H1 (cell line): ENCODE measurements at regions not wholly inside any gene's neighbourhood (a gene's known extent, or its start where the extent isn't known, plus 50 kb on each side); places are given as distances from the start of the nearest gene placed in this dataset.

Experiments
- CTCF ChIA-PET: fragments of 300-600 bp; sonication (Branson Sonifier 250); formaldehyde crosslinking; loops from one replicate; lab custom pipeline; 2021; ENCODE audit not compliant: partially characterized antibody; lab: Charles Lee
- POLR2A ChIA-PET: fragments of 300-600 bp; sonication (Branson Sonifier 250); formaldehyde crosslinking; loops from one replicate; lab custom pipeline; 2021; ENCODE audit warnings: inconsistent platforms; ENCODE audit not compliant: partially characterized antibody; lab: Charles Lee
- DNase-seq, 2 experiments: peaks; one replicate each; pipeline versions ENCODE4 v3.0.0 to v3.0.0-alpha.2; 2010 to 2022; ENCODE audit warnings: low spot score in 2 of 2, low read depth in 1 of 2, mixed read lengths in 1 of 2
- FAIRE-seq: peaks from 2 replicates; lab custom pipeline; 2011; peaks lifted over from hg19 to GRCh38; lab: Jason Lieb, UNC
- H2AFZ ChIP-seq: 2 replicates; pipeline ENCODE4 v1.8.1; 2012; ENCODE audit warnings: low read length, inconsistent platforms
- H2AK5ac ChIP-seq: 2 replicates; pipeline ENCODE4 v1.6.1; 2013; ENCODE audit warnings: low read depth, low read length
- H2BK120ac ChIP-seq: replicated peaks from 2 replicates; pipeline ENCODE3; 2013; ENCODE audit warnings: low read depth, low read length, inconsistent platforms
- H2BK12ac ChIP-seq: 2 replicates; pipeline ENCODE4 v1.6.1; 2013; ENCODE audit warnings: low read depth, low read length
- H2BK15ac ChIP-seq: 2 replicates; pipeline ENCODE4 v1.6.1; 2013; ENCODE audit warnings: low read length
- H2BK20ac ChIP-seq: 2 replicates; pipeline ENCODE4 v1.6.1; 2013; ENCODE audit warnings: low read length
- H2BK5ac ChIP-seq: 2 replicates; pipeline ENCODE4 v1.6.1; 2013; ENCODE audit warnings: low read depth, low read length
- H3K14ac ChIP-seq: 2 replicates; pipeline ENCODE4 v1.6.1; 2013; ENCODE audit warnings: inconsistent platforms; ENCODE audit not compliant: insufficient read length
- H3K18ac ChIP-seq: 2 replicates; pipeline ENCODE4 v1.6.1; 2013; ENCODE audit warnings: low read length; ENCODE audit errors: extremely low read depth
- H3K23ac ChIP-seq: 2 replicates; pipeline ENCODE4 v1.6.1; 2013; ENCODE audit warnings: inconsistent platforms; ENCODE audit not compliant: insufficient read length
- H3K23me2 ChIP-seq: 2 replicates; pipeline ENCODE4 v1.6.1; 2013; ENCODE audit warnings: low read depth, low read length
- H3K27ac ChIP-seq: 2 replicates; pipeline ENCODE4 v1.6.1; 2011; ENCODE audit warnings: low read depth, low read length, inconsistent platforms
- H3K27me3 ChIP-seq, 4 experiments: replicated peaks in 1 of 4; 1 replicate in 1 of 4; 2 replicates in 3 of 4; pipeline versions ENCODE4 v1.6.1 to v1.8.1; 2011 to 2013; ENCODE audit warnings: low read length in 3 of 4, mild to moderate bottlenecking in 3 of 4, inconsistent platforms in 2 of 4, mixed read lengths in 2 of 4, moderate library complexity in 1 of 4; ENCODE audit not compliant: control insufficient read depth in 3 of 4, insufficient read depth in 3 of 4; ENCODE audit errors: extremely low read depth in 1 of 4
- H3K36me3 ChIP-seq, 4 experiments: 2 replicates each; pipeline versions ENCODE4 v1.6.1 to v1.8.1; 2011 to 2013; ENCODE audit warnings: mild to moderate bottlenecking in 4 of 4, low read length in 3 of 4, moderate library complexity in 2 of 4, control low read depth in 1 of 4, inconsistent platforms in 1 of 4; ENCODE audit not compliant: insufficient read depth in 4 of 4, control insufficient read depth in 2 of 4
- H3K4ac ChIP-seq: replicated peaks from 2 replicates; pipeline ENCODE3; 2013; ENCODE audit warnings: low read length, low read depth, mixed read lengths, inconsistent platforms; ENCODE audit not compliant: insufficient read length
- H3K4me1 ChIP-seq, 4 experiments: replicated peaks in 1 of 4; 1 replicate in 1 of 4; 2 replicates in 3 of 4; pipeline versions ENCODE4 v1.6.1 to v1.8.1; 2011 to 2013; ENCODE audit warnings: low read length in 3 of 4, inconsistent platforms in 2 of 4, mixed read lengths in 1 of 4; ENCODE audit not compliant: insufficient read depth in 4 of 4, control insufficient read depth in 3 of 4
- H3K4me2 ChIP-seq, 2 experiments: 2 replicates each; pipeline versions ENCODE4 v1.6.1 to v1.8.1; 2011 to 2013; ENCODE audit warnings: low read depth in 2 of 2, low read length in 2 of 2, control low read depth in 1 of 2, inconsistent platforms in 1 of 2, mild to moderate bottlenecking in 1 of 2; ENCODE audit not compliant: insufficient read depth in 1 of 2
- H3K4me3 ChIP-seq, 4 experiments: fragments of 200-600, 300-600 bp in 1 of 4; sonication (generic), shearing (Covaris generic), sonication (Bioruptor Twin) in 1 of 4; 2 replicates each; pipeline versions ENCODE4 v1.5.1 to v1.8.1; 2011 to 2016; ENCODE audit warnings: low read length in 4 of 4, low read depth in 3 of 4, control low read depth in 2 of 4, inconsistent platforms in 2 of 4, mild to moderate bottlenecking in 2 of 4, mixed read lengths in 1 of 4, moderate library complexity in 1 of 4; ENCODE audit not compliant: insufficient read depth in 2 of 4; ENCODE audit errors: extremely low read depth in 1 of 4
- H3K56ac ChIP-seq: replicated peaks from 2 replicates; pipeline ENCODE3; 2013; ENCODE audit warnings: low read depth, mild to moderate bottlenecking, mixed read lengths, low read length, inconsistent platforms; ENCODE audit not compliant: insufficient read length
- H3K79me1 ChIP-seq: 2 replicates; pipeline ENCODE4 v1.6.1; 2013; ENCODE audit warnings: low read depth, low read length, control low read depth
- H3K79me2 ChIP-seq, 2 experiments: 2 replicates each; pipeline versions ENCODE4 v1.6.1 to v1.8.1; 2012 to 2013; ENCODE audit warnings: low read length in 2 of 2, mild to moderate bottlenecking in 2 of 2, inconsistent platforms in 1 of 2; ENCODE audit not compliant: insufficient read depth in 2 of 2, control insufficient read depth in 1 of 2
- H3K9ac ChIP-seq, 4 experiments: replicated peaks in 1 of 4; 1 replicate in 1 of 4; 2 replicates in 3 of 4; pipeline versions ENCODE4 v1.6.1 to v1.8.1; 2011 to 2013; ENCODE audit warnings: low read depth in 3 of 4, low read length in 3 of 4, control low read depth in 2 of 4, mild to moderate bottlenecking in 2 of 4, moderate library complexity in 2 of 4, inconsistent platforms in 1 of 4; ENCODE audit errors: extremely low read depth in 1 of 4
- H3K9me3 ChIP-seq, 2 experiments: 2 replicates each; pipeline versions ENCODE4 v1.6.1 to v1.8.1; 2012 to 2013; ENCODE audit warnings: mild to moderate bottlenecking in 2 of 2, moderate library complexity in 2 of 2, control low read depth in 1 of 2, inconsistent platforms in 1 of 2, low read depth in 1 of 2, low read length in 1 of 2, mixed read lengths in 1 of 2; ENCODE audit not compliant: insufficient read depth in 2 of 2
- H4K20me1 ChIP-seq, 2 experiments: replicated peaks in 1 of 2; 2 replicates each; pipeline versions ENCODE3 to v1.8.1; 2011 to 2013; ENCODE audit warnings: inconsistent platforms in 2 of 2, low read length in 2 of 2, mild to moderate bottlenecking in 1 of 2; ENCODE audit not compliant: insufficient read depth in 2 of 2, control insufficient read depth in 1 of 2
- H4K5ac ChIP-seq: 2 replicates; pipeline ENCODE4 v1.6.1; 2013; ENCODE audit warnings: low read length, low read depth, mixed read lengths, inconsistent platforms; ENCODE audit not compliant: insufficient read length
- H4K8ac ChIP-seq: 2 replicates; pipeline ENCODE4 v1.8.0; 2013; ENCODE audit warnings: mild to moderate bottlenecking, moderate library complexity, low read length, inconsistent platforms; ENCODE audit not compliant: insufficient read depth; ENCODE audit errors: extremely low read depth
- H4K91ac ChIP-seq: replicated peaks from 2 replicates; pipeline ENCODE3; 2013; ENCODE audit warnings: low read length, mixed read lengths, inconsistent platforms; ENCODE audit not compliant: insufficient read length
- BRCA1 ChIP-seq: IDR thresholded peaks from 2 replicates; pipeline ENCODE4 v1.6.1; 2012; ENCODE audit warnings: low read depth, low read length, improper control_type of control experiment
- CBX8 ChIP-seq: fragments of 300-800, 300-1000 bp; sonication (generic); IDR thresholded peaks from 2 replicates; pipeline ENCODE4 v1.7.1; 2016; ENCODE audit warnings: low read depth, low read length, borderline replicate concordance
- CHD2 ChIP-seq: IDR thresholded peaks from 2 replicates; pipeline ENCODE4 v1.6.1; 2012; ENCODE audit warnings: low read length, improper control_type of control experiment
- EGR1 ChIP-seq: IDR thresholded peaks from 2 replicates; pipeline ENCODE4 v1.6.1; 2011; ENCODE audit warnings: low read depth, low read length, borderline replicate concordance
- EZH2 ChIP-seq: fragments of 200-600 bp; sonication (generic); IDR thresholded peaks from 2 replicates; pipeline ENCODE4 v1.7.1; 2012; ENCODE audit warnings: low read depth, mild to moderate bottlenecking, moderate library complexity, low read length, inconsistent platforms; ENCODE audit not compliant: severe bottlenecking
- HDAC2 ChIP-seq, 2 experiments: fragments of 300-600 bp in 1 of 2; sonication (generic) in 1 of 2; IDR thresholded peaks; 2 replicates each; pipeline ENCODE4 v1.6.1; 2011 to 2012; ENCODE audit warnings: low read depth in 2 of 2, low read length in 2 of 2, mild to moderate bottlenecking in 2 of 2, moderate library complexity in 2 of 2, borderline replicate concordance in 1 of 2, inconsistent platforms in 1 of 2
- KDM1A ChIP-seq: fragments of 200-600, 300-600 bp; sonication (generic); IDR thresholded peaks from 2 replicates; pipeline ENCODE4 v1.7.1; 2016; ENCODE audit warnings: mild to moderate bottlenecking, low read length, borderline replicate concordance
- MAFK ChIP-seq: IDR thresholded peaks from 2 replicates; pipeline ENCODE4 v1.6.1; 2012; ENCODE audit warnings: low read depth, mild to moderate bottlenecking, improper control_type of control experiment, low read length
- RXRA ChIP-seq: IDR thresholded peaks from 2 replicates; pipeline ENCODE4 v1.6.1; 2011; ENCODE audit warnings: low read depth, mild to moderate bottlenecking, low read length, moderate library complexity; ENCODE audit not compliant: insufficient read depth
- TEAD4 ChIP-seq: IDR thresholded peaks from 2 replicates; pipeline ENCODE4 v1.6.1; 2012; ENCODE audit warnings: low read depth, low read length, inconsistent platforms, mixed read lengths
- ZNF274 ChIP-seq: IDR thresholded peaks from 2 replicates; pipeline ENCODE4 v1.7.0; 2012; ENCODE audit warnings: low read length, borderline replicate concordance; ENCODE audit errors: extremely low read depth
- WGBS, 2 experiments: shearing (Covaris generic) in 1 of 2; methylation state at CpG; one replicate each; pipeline versions ENCODE4 v1.1.6 to v1.1.7; 2013 to 2015; ENCODE audit warnings: low lambda C conversion rate in 2 of 2, mixed read lengths in 2 of 2, inconsistent platforms in 1 of 2, low coverage in 1 of 2, missing lambda C conversion rate in 1 of 2; ENCODE audit not compliant: insufficient replicate concordance in 2 of 2, insufficient coverage in 1 of 2, insufficient read length in 1 of 2; ENCODE audit errors: extremely low coverage in 1 of 2, missing lambda C conversion rate in 1 of 2; 5-methylcytosine and 5-hydroxymethylcytosine counted together
- TF ChIP-seq, protein P1 (sequence below): IDR thresholded peaks from 2 replicates; pipeline ENCODE4 v1.6.1; 2012; ENCODE audit warnings: inconsistent platforms

DNA sequence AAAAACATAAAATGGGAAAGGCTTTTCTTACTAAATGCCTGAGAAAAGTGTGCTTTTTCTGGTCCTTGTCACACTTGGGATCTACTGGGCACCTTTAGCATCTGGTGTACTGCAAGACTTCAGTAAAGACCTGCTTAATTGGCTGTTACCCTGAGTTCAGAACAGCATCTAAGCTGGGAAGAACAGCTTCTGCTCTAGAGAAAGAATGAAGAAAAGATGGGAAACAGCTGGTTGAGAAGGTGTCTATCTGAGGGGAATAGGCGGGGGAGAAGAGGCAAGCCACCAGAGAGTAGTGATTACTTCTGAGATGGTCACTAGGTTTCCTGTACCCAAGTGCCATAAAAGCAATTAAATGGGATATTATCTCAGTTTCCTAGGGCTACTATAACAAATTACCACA is 128.2 kb upstream of the SPACA1 start:
- WGBS, 2 experiments, result 81% methylated on average over 1 of the region's 1 CpG; no CpG with 5 or more reads in 1 of the 2 experiments
- TF ChIP-seq KDM1A (no peak), EZH2 (no peak), BRCA1 (no peak), ZNF274 (no peak), CHD2 (no peak), TEAD4 (no peak), EGR1 (no peak), RXRA (no peak), HDAC2 (IDR thresholded peaks at IDR 0.05; ENCODE audit: borderline replicate concordance in 1 of 2, low read depth in 2 of 2, low read length in 2 of 2) (no peak), CBX8 (no peak), MAFK (no peak)
- TF ChIP-seq, protein P1, sequence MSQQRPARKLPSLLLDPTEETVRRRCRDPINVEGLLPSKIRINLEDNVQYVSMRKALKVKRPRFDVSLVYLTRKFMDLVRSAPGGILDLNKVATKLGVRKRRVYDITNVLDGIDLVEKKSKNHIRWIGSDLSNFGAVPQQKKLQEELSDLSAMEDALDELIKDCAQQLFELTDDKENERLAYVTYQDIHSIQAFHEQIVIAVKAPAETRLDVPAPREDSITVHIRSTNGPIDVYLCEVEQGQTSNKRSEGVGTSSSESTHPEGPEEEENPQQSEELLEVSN, result no peak

More for the DNA sequence above, 128.2 kb upstream of the SPACA1 start:
- Histone ChIP-seq H3K4ac (no peak overlapping the region), H4K20me1 (no peaks in the 10 kb centered on the region), H2BK20ac (no peak overlapping the region), H2BK120ac (no peak overlapping the region), H4K5ac (no peak overlapping the region), H2AFZ (no peak overlapping the region), H3K36me3 (no peaks in the 10 kb centered on the region), H3K27me3 (no peaks in the 10 kb centered on the region), H3K4me2 (no peak overlapping the region), H3K4me1 (no peaks in the 10 kb centered on the region; a peak in 1 of 7 replicates), H3K23ac (no peak overlapping the region), H3K14ac (no peak overlapping the region), H3K9ac (no peak overlapping the region), H4K8ac (no peak overlapping the region), H4K91ac (no peak overlapping the region), H3K27ac (no peak overlapping the region), H3K9me3 (peaks cover 3 to 4% of the 10 kb centered on the region in 2 experiments; a peak in 1 of 4 replicates), H3K23me2 (no peaks in the 10 kb centered on the region; the same call in 1 of the 2 replicates), H3K79me1 (no peaks in the 10 kb centered on the region), H3K18ac (no peak overlapping the region), H2BK12ac (no peak overlapping the region), H2BK5ac (no peak overlapping the region), H3K79me2 (no peaks in the 10 kb centered on the region), H2AK5ac (no peak overlapping the region), H3K56ac (no peak overlapping the region), H2BK15ac (no peak overlapping the region), H3K4me3 (no peak overlapping the region)
- FAIRE-seq, result no peak
- ChIA-PET POLR2A (no interaction called here), CTCF (interaction anchor here (0.6 to 4.2 kb wide), 2 partner anchors 11 to 419 kb away, joined by 4 to 23 read pairs; no protein-coding TSS in a partner anchor)
- no peak for DNase-seq
